ENCODE measurements at regions not wholly inside any gene's neighbourhood (a gene's known extent, or its start where the extent isn't known, plus 50 kb on each side); places are given as distances from the start of the nearest gene placed in this dataset.

DNA sequence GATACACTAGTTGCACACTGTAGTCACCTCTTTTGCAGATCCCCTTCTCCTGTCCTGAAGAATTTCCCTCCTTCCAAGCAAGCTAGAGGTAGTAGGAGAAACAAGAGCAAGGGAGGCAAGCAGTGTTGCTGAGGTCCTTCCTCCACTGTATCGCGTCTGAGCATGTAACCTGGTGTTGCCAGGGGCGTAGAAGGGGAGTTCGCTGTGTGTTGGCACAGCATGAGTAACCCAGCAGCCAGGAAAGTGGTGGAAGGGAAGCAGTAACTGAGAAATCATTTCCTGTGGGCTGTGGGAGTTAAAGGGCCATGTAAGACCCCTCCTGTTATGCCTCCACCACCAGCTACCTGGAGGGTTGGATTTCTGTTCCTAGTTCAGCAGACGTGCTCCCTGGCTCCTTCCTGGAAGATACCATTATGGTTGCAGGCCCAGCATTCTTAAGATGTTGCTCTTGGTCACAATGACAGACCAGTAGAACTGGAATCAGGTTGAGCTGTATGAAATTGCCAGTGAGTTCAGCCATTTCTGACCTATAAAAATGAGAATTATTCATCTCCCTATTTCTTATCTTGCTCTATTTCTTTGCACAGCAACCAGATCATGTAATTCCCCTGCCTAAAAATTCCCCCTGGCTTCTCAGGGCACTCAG lies 215.3 kb upstream of the TOPAZ1 start (continued):
- TF ChIP-seq, protein P1, sequence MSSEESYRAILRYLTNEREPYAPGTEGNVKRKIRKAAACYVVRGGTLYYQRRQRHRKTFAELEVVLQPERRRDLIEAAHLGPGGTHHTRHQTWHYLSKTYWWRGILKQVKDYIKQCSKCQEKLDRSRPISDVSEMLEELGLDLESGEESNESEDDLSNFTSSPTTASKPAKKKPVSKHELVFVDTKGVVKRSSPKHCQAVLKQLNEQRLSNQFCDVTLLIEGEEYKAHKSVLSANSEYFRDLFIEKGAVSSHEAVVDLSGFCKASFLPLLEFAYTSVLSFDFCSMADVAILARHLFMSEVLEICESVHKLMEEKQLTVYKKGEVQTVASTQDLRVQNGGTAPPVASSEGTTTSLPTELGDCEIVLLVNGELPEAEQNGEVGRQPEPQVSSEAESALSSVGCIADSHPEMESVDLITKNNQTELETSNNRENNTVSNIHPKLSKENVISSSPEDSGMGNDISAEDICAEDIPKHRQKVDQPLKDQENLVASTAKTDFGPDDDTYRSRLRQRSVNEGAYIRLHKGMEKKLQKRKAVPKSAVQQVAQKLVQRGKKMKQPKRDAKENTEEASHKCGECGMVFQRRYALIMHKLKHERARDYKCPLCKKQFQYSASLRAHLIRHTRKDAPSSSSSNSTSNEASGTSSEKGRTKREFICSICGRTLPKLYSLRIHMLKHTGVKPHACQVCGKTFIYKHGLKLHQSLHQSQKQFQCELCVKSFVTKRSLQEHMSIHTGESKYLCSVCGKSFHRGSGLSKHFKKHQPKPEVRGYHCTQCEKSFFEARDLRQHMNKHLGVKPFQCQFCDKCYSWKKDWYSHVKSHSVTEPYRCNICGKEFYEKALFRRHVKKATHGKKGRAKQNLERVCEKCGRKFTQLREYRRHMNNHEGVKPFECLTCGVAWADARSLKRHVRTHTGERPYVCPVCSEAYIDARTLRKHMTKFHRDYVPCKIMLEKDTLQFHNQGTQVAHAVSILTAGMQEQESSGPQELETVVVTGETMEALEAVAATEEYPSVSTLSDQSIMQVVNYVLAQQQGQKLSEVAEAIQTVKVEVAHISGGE (CRISPR knock-in tag; IDR thresholded peaks at IDR 0.05) = no peak
- TF ChIP-seq, protein P2, sequence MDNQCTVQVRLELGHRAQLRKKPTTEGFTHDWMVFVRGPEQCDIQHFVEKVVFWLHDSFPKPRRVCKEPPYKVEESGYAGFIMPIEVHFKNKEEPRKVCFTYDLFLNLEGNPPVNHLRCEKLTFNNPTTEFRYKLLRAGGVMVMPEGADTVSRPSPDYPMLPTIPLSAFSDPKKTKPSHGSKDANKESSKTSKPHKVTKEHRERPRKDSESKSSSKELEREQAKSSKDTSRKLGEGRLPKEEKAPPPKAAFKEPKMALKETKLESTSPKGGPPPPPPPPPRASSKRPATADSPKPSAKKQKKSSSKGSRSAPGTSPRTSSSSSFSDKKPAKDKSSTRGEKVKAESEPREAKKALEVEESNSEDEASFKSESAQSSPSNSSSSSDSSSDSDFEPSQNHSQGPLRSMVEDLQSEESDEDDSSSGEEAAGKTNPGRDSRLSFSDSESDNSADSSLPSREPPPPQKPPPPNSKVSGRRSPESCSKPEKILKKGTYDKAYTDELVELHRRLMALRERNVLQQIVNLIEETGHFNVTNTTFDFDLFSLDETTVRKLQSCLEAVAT (IDR thresholded peaks at IDR 0.05) = no peak
- TF ChIP-seq STAT3 (IDR thresholded peaks at IDR 0.05; ENCODE audit: low read depth, low read length) (no peak), RB1 (IDR thresholded peaks at IDR 0.05; ENCODE audit: borderline replicate concordance) (no peak), IKZF1 (conservative IDR thresholded peaks at IDR 0.05) (no peak)

DNA sequence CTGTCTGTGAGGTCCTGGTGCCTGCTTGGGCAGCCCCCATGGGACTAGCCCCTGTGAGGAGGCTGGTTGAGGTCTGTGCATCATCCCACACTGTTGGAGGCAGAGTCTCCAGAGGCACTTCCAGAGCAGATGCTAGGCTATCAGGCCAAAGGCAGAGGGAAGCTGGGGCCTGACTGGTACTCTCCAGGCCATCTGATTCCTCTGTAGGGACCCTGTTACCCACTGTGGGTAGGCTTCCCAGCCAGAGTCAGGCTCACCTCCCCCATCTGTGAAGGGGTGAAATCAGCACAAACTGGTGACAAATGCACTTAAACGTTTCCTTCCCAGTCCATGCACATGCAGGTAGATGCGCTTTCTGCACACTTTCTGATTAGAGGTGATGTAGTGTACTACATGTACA lies 212.6 kb upstream of the TOPAZ1 start:
- no peak overlapping the region for H3K4me2 ChIP-seq (ENCODE audit: control insufficient read depth, insufficient read depth)
- no peak for ATAC-seq
- no peak for FAIRE-seq
- peak overlapping the region; percentile 15; the same call in 1 of the 2 replicates for H3K27ac ChIP-seq (ENCODE audit: control insufficient read depth, insufficient read depth)
- ChIA-PET POLR2A (interaction anchor here (1.6 kb wide), 1 partner anchor 16 kb away, joined by 5 read pairs; no protein-coding TSS in a partner anchor), SMC1A (ENCODE audit: uncharacterized antibody, unreplicated experiment) (interaction anchor here (0.8 to 9.2 kb wide), 3 partner anchors 11 to 26 kb away, joined by 4 to 89 read pairs (median 87); no protein-coding TSS in a partner anchor), CTCF (interaction anchor here (1.2 kb wide), 1 partner anchor 29 kb away, joined by 3 read pairs; no protein-coding TSS in a partner anchor), RAD21 (ENCODE audit: unreplicated experiment) (interaction anchor here (1.6 kb wide), 1 partner anchor 23 kb away, joined by 4 read pairs; no protein-coding TSS in a partner anchor)
- DNase-seq (ENCODE audit: low read depth, low spot score) = no peak
- no peaks in the 10 kb centered on the region for H4K20me1 ChIP-seq (ENCODE audit: control insufficient read depth, insufficient read depth)
- no peaks in the 10 kb centered on the region for H3K27me3 ChIP-seq (replicated peaks in 1 of 2; ENCODE audit: control insufficient read depth in 2 of 2, insufficient read depth in 2 of 2, low read length in 1 of 2)
- no peak overlapping the region for H3K9ac ChIP-seq (ENCODE audit: control insufficient read depth, insufficient read depth, low read length)
- in situ Hi-C loops (cut with MboI) (no loop called here), intact Hi-C loops (cut with micrococcal nuclease; ENCODE audit: unreplicated experiment) (no loop called here)
- H3K4me3 ChIP-seq = no peak overlapping the region
- H3K9me3 ChIP-seq (replicated peaks; ENCODE audit: control insufficient read depth, insufficient read depth, low read length) = no peaks in the 10 kb centered on the region
- 75% methylated on average over 2 of the region's 2 CpGs for WGBS (ENCODE audit: insufficient coverage, insufficient replicate concordance, low lambda C conversion rate, missing lambda C conversion rate)
- no peaks in the 10 kb centered on the region; a peak in 1 of 4 replicates for H3K36me3 ChIP-seq (ENCODE audit: control insufficient read depth in 2 of 2, insufficient read depth in 2 of 2, low read length in 1 of 2)
- H3K4me1 ChIP-seq (ENCODE audit: control insufficient read depth, insufficient read depth, low read length) = peaks cover 34% of the 10 kb centered on the region
- H3K79me2 ChIP-seq (ENCODE audit: control insufficient read depth, insufficient read depth, low read length) = peaks cover 36% of the 10 kb centered on the region
- no peak overlapping the region for H2AFZ ChIP-seq (ENCODE audit: control insufficient read depth, low read depth, low read length)
- no TSS peak for BruUV-seq (replicated peaks)
- TF ChIP-seq, protein P3, sequence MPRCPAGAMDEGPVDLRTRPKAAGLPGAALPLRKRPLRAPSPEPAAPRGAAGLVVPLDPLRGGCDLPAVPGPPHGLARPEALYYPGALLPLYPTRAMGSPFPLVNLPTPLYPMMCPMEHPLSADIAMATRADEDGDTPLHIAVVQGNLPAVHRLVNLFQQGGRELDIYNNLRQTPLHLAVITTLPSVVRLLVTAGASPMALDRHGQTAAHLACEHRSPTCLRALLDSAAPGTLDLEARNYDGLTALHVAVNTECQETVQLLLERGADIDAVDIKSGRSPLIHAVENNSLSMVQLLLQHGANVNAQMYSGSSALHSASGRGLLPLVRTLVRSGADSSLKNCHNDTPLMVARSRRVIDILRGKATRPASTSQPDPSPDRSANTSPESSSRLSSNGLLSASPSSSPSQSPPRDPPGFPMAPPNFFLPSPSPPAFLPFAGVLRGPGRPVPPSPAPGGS (IDR thresholded peaks at IDR 0.05; ENCODE audit: borderline replicate concordance, insufficient read depth, low read depth, low read length, poor library complexity, severe bottlenecking) = no peak
- TF ChIP-seq, protein P4, sequence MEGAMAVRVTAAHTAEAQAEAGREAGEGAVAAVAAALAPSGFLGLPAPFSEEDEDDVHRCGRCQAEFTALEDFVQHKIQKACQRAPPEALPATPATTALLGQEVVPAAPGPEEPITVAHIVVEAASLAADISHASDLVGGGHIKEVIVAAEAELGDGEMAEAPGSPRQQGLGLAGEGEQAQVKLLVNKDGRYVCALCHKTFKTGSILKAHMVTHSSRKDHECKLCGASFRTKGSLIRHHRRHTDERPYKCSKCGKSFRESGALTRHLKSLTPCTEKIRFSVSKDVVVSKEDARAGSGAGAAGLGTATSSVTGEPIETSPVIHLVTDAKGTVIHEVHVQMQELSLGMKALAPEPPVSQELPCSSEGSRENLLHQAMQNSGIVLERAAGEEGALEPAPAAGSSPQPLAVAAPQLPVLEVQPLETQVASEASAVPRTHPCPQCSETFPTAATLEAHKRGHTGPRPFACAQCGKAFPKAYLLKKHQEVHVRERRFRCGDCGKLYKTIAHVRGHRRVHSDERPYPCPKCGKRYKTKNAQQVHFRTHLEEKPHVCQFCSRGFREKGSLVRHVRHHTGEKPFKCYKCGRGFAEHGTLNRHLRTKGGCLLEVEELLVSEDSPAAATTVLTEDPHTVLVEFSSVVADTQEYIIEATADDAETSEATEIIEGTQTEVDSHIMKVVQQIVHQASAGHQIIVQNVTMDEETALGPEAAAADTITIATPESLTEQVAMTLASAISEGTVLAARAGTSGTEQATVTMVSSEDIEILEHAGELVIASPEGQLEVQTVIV (IDR thresholded peaks at IDR 0.05; ENCODE audit: borderline replicate concordance, partially characterized antibody) = no peak
